ENCODE measurements at regions not wholly inside any gene's neighbourhood (a gene's known extent, or its start where the extent isn't known, plus 50 kb on each side); places are given as distances from the start of the nearest gene placed in this dataset.
"Not testable (repeated sequence)": the region's sequence is repeated elsewhere in the genome, so short reads cannot be mapped to it uniquely, and the experiment has no call there.

GRCh38 chr4:111954550-111954949 is 190.7 kb upstream of the FAM241A start:
- no peak for DNase-seq (ENCODE audit: low read depth, low spot score)

GRCh38 chr4:111955001-111955400 is 190.3 kb upstream of the FAM241A start:
- no peak for DNase-seq (ENCODE audit: low read depth, low spot score)

- no peak for DNase-seq (ENCODE audit: low read depth, low spot score)
These were observed 188.1 kb upstream of the FAM241A start for GRCh38 chr4:111957116-111957515.

GRCh38 chr4:111957997-111958396 is 187.3 kb upstream of the FAM241A start:
- no peak for DNase-seq (ENCODE audit: low read depth, low spot score)

- DNase-seq (ENCODE audit: low read depth, low spot score): no peak
These were observed 186.0 kb upstream of the FAM241A start for GRCh38 chr4:111959222-111959621.

- no peak for DNase-seq (ENCODE audit: low read depth, low spot score)
These were observed 185.0 kb upstream of the FAM241A start for GRCh38 chr4:111960241-111960667.

GRCh38 chr4:111961026-111961425 is 184.2 kb upstream of the FAM241A start:
- DNase-seq (ENCODE audit: low read depth, low spot score): not testable (repeated sequence)

GRCh38 chr4:111961809-111962208 is 183.4 kb upstream of the FAM241A start:
- DNase-seq (ENCODE audit: low read depth, low spot score): no peak

- no peak for DNase-seq (ENCODE audit: low read depth, low spot score)
These were observed 182.0 kb upstream of the FAM241A start for GRCh38 chr4:111963158-111963700.

GRCh38 chr4:111977419-111977965 is 167.8 kb upstream of the FAM241A start:
- no peak for DNase-seq (ENCODE audit: low read depth, low spot score)

GRCh38 chr4:111979921-111980320 is 165.3 kb upstream of the FAM241A start:
- no peak for DNase-seq (ENCODE audit: low read depth, low spot score)

GRCh38 chr4:111982089-111982488 is 163.2 kb upstream of the FAM241A start:
- DNase-seq (ENCODE audit: low read depth, low spot score): no peak

GRCh38 chr4:111984169-111984819 is 161.0 kb upstream of the FAM241A start:
- no peak for DNase-seq (ENCODE audit: low read depth, low spot score)

GRCh38 chr4:111985426-111985825 is 159.8 kb upstream of the FAM241A start:
- DNase-seq (ENCODE audit: low read depth, low spot score): no peak

- DNase-seq (ENCODE audit: low read depth, low spot score): no peak
These were observed 159.2 kb upstream of the FAM241A start for GRCh38 chr4:111986095-111986494.

GRCh38 chr4:111988514-111988913 is 156.7 kb upstream of the FAM241A start:
- DNase-seq (ENCODE audit: low read depth, low spot score): no peak

- no peak for DNase-seq (ENCODE audit: low read depth, low spot score)
These were observed 155.4 kb upstream of the FAM241A start for GRCh38 chr4:111989817-111990216.

GRCh38 chr4:111991163-111991562 is 154.1 kb upstream of the FAM241A start:
- no peak for DNase-seq (ENCODE audit: low read depth, low spot score)

GRCh38 chr4:111991797-111992196 is 153.5 kb upstream of the FAM241A start:
- DNase-seq (ENCODE audit: low read depth, low spot score): no peak

- no peak for DNase-seq (ENCODE audit: low read depth, low spot score)
These were observed 152.7 kb upstream of the FAM241A start for GRCh38 chr4:111992351-111993168.

GRCh38 chr4:111994392-111994791 is 150.9 kb upstream of the FAM241A start:
- DNase-seq (ENCODE audit: low read depth, low spot score): no peak

GRCh38 chr4:111997785-111998184 is 147.5 kb upstream of the FAM241A start:
- DNase-seq (ENCODE audit: low read depth, low spot score): no peak

GRCh38 chr4:111999801-112000200 is 145.5 kb upstream of the FAM241A start:
- DNase-seq (ENCODE audit: low read depth, low spot score): no peak

Measured in iPS DF 19.7 (cell line).